HG02852 (cell line): ENCODE measurements at regions not wholly inside any gene's neighbourhood (a gene's known extent, or its start where the extent isn't known, plus 50 kb on each side); places are given as distances from the start of the nearest gene placed in this dataset.

Experiments
- ATAC-seq: cut with Tn5 transposase; IDR thresholded peaks from one replicate; pipeline ENCODE4 v1.9.1; 2021; ENCODE audit warnings: mild to moderate bottlenecking, moderate library complexity; ENCODE audit not compliant: unreplicated experiment

DNA sequence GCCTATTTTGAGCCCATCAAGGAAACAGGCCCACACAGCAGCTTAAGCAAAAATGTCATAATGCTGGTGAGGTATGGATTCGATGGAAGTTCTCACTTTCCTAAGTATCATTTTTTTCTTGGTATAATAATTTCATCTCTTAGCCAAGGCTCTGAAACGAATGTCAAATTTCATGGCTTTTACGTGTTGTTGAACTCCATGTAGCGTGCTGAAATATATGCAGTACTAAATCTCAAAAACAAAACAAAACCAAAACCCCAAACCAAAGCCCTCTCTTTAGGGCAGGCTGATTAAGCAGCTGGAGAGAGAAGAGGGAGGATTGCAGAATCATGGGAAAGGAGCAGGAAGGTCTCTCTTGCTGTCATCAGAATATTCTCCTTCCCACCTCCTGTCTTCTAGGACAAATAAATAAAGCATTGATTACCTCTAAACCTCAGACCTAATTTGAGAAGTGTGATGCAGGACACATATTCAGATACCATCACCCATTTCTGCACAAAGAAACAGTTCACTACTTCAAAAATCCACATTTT is 58.3 kb downstream of the TMEM174 start:
- no peak for ATAC-seq

DNA sequence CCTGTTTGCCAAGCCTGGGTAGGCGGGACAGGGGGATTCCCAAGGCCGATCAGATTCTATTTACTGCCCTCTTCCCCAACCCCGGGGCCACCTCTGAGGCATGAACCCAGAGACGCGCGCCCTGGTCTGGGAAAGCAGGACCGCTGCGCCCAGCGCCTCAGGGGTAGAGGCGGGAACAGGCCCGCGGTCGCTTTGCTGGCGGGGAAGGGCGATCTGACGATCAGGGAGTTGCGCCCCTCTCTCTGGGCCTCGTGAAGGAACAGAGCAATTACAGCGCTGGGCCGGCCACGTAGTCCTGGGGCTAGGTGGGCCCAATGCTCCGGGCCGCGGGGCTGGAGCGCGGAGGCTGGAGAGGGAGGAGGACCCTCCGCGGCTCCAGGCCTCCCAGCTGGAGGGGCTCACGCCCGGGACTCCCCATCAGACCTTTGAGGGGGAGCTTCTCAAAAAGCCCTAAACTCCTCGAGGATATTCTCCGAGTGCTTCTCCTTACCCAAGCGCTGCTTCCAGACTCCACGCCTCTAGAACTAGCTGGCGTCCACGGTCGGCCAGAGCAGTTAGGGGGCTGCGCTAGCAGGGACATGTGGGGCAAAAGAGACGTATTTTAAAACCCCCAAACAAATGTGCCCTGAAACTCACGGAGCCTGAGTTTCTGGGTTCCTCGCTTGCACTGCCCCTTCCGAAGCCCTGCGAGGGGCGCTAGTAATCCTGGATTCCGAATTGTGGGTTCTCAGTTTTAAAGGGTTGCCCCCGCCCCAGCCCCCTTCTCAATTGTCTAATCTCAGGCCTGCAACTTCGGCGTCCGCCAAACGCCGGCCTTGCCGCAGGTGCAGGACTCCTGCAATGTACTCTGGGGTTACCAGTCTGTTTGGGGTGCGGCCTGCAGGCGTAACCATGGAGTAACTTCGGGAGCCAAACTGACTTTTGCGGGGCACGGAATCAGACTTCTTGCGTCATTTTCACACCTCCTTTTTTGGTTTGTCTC is 57.6 kb downstream of the TMEM174 start:
- no peak for ATAC-seq

DNA sequence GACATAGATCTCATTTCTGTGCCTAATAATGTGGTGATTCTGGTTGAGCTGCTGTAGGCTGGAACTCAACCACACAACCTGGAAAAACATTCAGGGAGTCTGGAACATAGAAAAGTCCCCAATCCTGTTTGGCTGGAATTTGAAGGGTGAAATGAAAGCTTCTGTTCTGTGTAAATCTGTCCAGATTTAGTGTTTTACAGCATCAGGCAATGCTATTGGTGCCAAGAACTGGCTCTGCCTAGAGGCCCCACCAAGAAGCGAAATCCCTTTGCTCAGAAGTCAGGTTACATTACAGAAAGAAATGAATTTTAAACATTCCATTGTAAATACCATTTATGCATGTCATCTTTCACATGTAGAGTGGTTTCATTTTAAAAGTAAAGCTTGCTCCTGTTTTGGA is 56.3 kb downstream of the TMEM174 start:
- ATAC-seq: no peak

DNA sequence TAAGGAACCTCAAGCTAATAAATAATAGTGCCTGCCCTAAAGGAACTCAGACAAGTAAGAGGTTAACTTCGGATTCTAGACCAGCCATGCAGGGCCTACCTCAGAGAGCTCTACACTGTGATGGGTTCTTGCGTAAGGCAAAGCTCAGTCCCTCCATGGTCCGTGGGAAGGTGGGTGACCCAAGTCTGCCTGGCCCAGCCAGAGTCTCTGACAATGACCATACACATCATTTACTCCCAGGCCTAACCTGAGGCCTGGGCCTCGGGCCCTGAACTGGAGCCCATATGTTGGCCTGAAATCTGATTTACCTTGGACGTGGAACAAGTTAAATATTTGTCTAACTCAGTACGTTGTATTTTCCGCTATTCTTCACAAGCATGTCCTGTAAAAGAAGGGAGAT is 55.1 kb downstream of the TMEM174 start:
- no peak for ATAC-seq
